ENCODE measurements at regions not wholly inside any gene's neighbourhood (a gene's known extent, or its start where the extent isn't known, plus 50 kb on each side); places are given as distances from the start of the nearest gene placed in this dataset.

DNA sequence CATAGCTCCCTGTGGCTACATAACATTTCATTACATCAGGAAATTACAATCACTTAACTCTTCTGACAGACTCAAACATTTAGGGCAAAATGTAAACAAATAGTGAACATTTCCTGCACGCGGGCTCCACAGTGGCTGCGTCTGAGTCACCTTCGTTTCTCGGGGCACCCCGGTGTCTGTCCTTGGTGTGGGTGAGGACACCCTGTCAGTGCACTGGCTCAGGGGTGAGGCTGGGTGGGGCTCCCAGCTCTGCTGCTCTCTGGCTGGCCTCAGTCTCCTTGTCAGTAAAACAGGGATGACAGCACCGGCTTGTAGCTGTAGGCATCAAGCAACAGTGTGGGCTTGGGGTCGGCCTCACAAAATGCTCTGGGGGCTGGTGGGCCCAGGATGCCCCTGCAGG, 237.1 kb upstream of the SHH start:
- peaks cover 0 to 8% (median 0%) of the 10 kb centered on the region in 8 donors for H3K9me3 ChIP-seq
- no peak for DNase-seq
- intact Hi-C loops (cut with DNase I; ENCODE audit: low total_unique reads): no loop called here
- TF ChIP-seq POLR2A (IDR thresholded peaks at IDR 0.05): no peak
- TF ChIP-seq POLR2AphosphoS5 (IDR thresholded peaks at IDR 0.05): no peak
- peaks cover 0 to 3% (median 0%) of the 10 kb centered on the region in 7 donors for H3K27me3 ChIP-seq (replicated peaks in 1 of 7)
- no peaks in the 10 kb centered on the region for H3K36me3 ChIP-seq
- H3K27ac ChIP-seq: no peak overlapping the region
- 74 to 90% (median 85%) methylated on average over 8 of the region's 8 CpGs for WGBS, 5 donors
- H3K4me1 ChIP-seq: no peaks in the 10 kb centered on the region
- H3K4me3 ChIP-seq: no peak overlapping the region

GRCh38 chr7:156046031-156046560, 233.8 kb upstream of the SHH start:
- DNase-seq: no peak
- WGBS, 5 donors: 87 to 93% (median 90%) methylated on average over 11 to 19 of the region's 19 CpGs
- Histone ChIP-seq H3K27ac (no peak overlapping the region), H3K27me3 (replicated peaks in 1 of 7) (peaks cover 0 to 27% (median 0%) of the 10 kb centered on the region in 7 donors), H3K36me3 (no peaks in the 10 kb centered on the region), H3K4me1 (no peaks in the 10 kb centered on the region), H3K4me3 (no peak overlapping the region), H3K9me3 (peaks cover 0 to 8% (median 0%) of the 10 kb centered on the region in 8 donors)
- intact Hi-C loops (cut with DNase I; ENCODE audit: low total_unique reads): no loop called here
- TF ChIP-seq POLR2A (IDR thresholded peaks at IDR 0.05) (no peak), POLR2AphosphoS5 (IDR thresholded peaks at IDR 0.05) (no peak)
- TF ChIP-seq, protein P1, sequence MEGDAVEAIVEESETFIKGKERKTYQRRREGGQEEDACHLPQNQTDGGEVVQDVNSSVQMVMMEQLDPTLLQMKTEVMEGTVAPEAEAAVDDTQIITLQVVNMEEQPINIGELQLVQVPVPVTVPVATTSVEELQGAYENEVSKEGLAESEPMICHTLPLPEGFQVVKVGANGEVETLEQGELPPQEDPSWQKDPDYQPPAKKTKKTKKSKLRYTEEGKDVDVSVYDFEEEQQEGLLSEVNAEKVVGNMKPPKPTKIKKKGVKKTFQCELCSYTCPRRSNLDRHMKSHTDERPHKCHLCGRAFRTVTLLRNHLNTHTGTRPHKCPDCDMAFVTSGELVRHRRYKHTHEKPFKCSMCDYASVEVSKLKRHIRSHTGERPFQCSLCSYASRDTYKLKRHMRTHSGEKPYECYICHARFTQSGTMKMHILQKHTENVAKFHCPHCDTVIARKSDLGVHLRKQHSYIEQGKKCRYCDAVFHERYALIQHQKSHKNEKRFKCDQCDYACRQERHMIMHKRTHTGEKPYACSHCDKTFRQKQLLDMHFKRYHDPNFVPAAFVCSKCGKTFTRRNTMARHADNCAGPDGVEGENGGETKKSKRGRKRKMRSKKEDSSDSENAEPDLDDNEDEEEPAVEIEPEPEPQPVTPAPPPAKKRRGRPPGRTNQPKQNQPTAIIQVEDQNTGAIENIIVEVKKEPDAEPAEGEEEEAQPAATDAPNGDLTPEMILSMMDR (IDR thresholded peaks at IDR 0.05 in 8 of 11, conservative IDR thresholded peaks at IDR 0.05 in 3 of 11): no peak

- Histone ChIP-seq H3K4me1 (no peaks in the 10 kb centered on the region), H3K36me3 (no peaks in the 10 kb centered on the region), H3K9me3 (peaks cover 0 to 8% (median 0%) of the 10 kb centered on the region in 8 donors), H3K4me3 (no peak overlapping the region), H3K27ac (no peak overlapping the region), H3K27me3 (replicated peaks in 1 of 7) (peaks cover 0 to 47% (median 0%) of the 10 kb centered on the region in 7 donors)
- WGBS, 5 donors: 70 to 77% (median 73%) methylated on average over 20 to 26 of the region's 26 CpGs
- intact Hi-C loops (cut with DNase I; ENCODE audit: low total_unique reads): no loop called here
- TF ChIP-seq, protein P1 (IDR thresholded peaks at IDR 0.05 in 8 of 11, conservative IDR thresholded peaks at IDR 0.05 in 3 of 11): no peak
- no peak for TF ChIP-seq POLR2A (IDR thresholded peaks at IDR 0.05)
- TF ChIP-seq POLR2AphosphoS5 (IDR thresholded peaks at IDR 0.05): no peak
- no peak for DNase-seq
Observed at GRCh38 chr7:156043416-156044178, 231.3 kb upstream of the SHH start.

GRCh38 chr7:156041398-156041797, 229.1 kb upstream of the SHH start:
- Histone ChIP-seq H3K27me3 (replicated peaks in 1 of 7) (peaks cover 0 to 50% (median 0%) of the 10 kb centered on the region in 7 donors), H3K36me3 (no peaks in the 10 kb centered on the region), H3K9me3 (peaks cover 0 to under 1% (median 0%) of the 10 kb centered on the region in 8 donors), H3K4me1 (no peaks in the 10 kb centered on the region), H3K4me3 (no peak overlapping the region), H3K27ac (no peak overlapping the region)
- intact Hi-C loops (cut with DNase I; ENCODE audit: low total_unique reads): no loop called here
- TF ChIP-seq, protein P1 (IDR thresholded peaks at IDR 0.05 in 8 of 11, conservative IDR thresholded peaks at IDR 0.05 in 3 of 11): no peak
- TF ChIP-seq POLR2A (IDR thresholded peaks at IDR 0.05): no peak
- TF ChIP-seq POLR2AphosphoS5 (IDR thresholded peaks at IDR 0.05): no peak
- 73 to 84% (median 80%) methylated on average over 14 to 15 of the region's 15 CpGs for WGBS, 5 donors
- no peak for DNase-seq
